Activated CD4-positive, alpha-beta memory T cell treated with anti-CD3 and anti-CD28 coated beads for 36 hours (primary cell): ENCODE measurements at regions not wholly inside any gene's neighbourhood (a gene's known extent, or its start where the extent isn't known, plus 50 kb on each side); places are given as distances from the start of the nearest gene placed in this dataset.

Experiments used
- CTCF ChIA-PET: fragments of 350-600 bp; sonication (Branson Sonifier 250); formaldehyde crosslinking; loops from one replicate; lab custom pipeline; 2021; ENCODE audit warnings: antibody characterized with exemption, inconsistent platforms; lab: Charles Lee
- POLR2A ChIA-PET: fragments of 350-600 bp; sonication (Branson Sonifier 250); formaldehyde crosslinking; loops from one replicate; lab custom pipeline; 2021; ENCODE audit warnings: antibody characterized with exemption; lab: Charles Lee
- DNase-seq: peaks from one replicate; pipeline ENCODE4 v3.0.0-alpha.2; 2020
- H3K27ac Mint-ChIP-seq: one replicate; pipeline ENCODE4 v1.8.0; 2021; ENCODE audit warnings: mixed read lengths
- H3K27me3 Mint-ChIP-seq: one replicate; pipeline ENCODE4 v1.8.0; 2021; ENCODE audit warnings: mixed read lengths
- H3K36me3 Mint-ChIP-seq: one replicate; pipeline ENCODE4 v1.8.0; 2021; ENCODE audit warnings: mixed read lengths
- H3K4me1 Mint-ChIP-seq: one replicate; pipeline ENCODE4 v1.8.0; 2021; ENCODE audit warnings: low read depth, mixed read lengths
- H3K4me3 Mint-ChIP-seq: one replicate; pipeline ENCODE4 v1.8.0; 2021; ENCODE audit warnings: mild to moderate bottlenecking, mixed read lengths
- H3K9me3 Mint-ChIP-seq: one replicate; pipeline ENCODE4 v1.8.0; 2021; ENCODE audit warnings: mixed read lengths
- intact Hi-C: fragments of 100-400 bp; cut with micrococcal nuclease; formaldehyde crosslinking; loops from one replicate; pipeline ENCODE4 v1.15.1; 2023

- H3K4me1 Mint-ChIP-seq = no peaks in the 10 kb centered on the region
- H3K27ac Mint-ChIP-seq = no peak overlapping the region
- ChIA-PET CTCF (interaction anchor here (0.6 kb wide), 1 partner anchor 1690 kb away, joined by 6 read pairs; no protein-coding TSS in a partner anchor), POLR2A (no interaction called here)
- intact Hi-C loops = no loop called here
- H3K4me3 Mint-ChIP-seq = no peak overlapping the region
- DNase-seq = no peak
- no peaks in the 10 kb centered on the region for H3K36me3 Mint-ChIP-seq
- peaks cover 16% of the 10 kb centered on the region for H3K9me3 Mint-ChIP-seq
- H3K27me3 Mint-ChIP-seq = no peaks in the 10 kb centered on the region
These were observed 836.1 kb upstream of the PCDH20 start for GRCh38 chr13:62251734-62252133.

GRCh38 chr13:62250501-62251201 lies 835.0 kb upstream of the PCDH20 start:
- no peak for DNase-seq
- Mint-ChIP-seq H3K36me3 (no peaks in the 10 kb centered on the region), H3K4me1 (no peaks in the 10 kb centered on the region), H3K4me3 (no peak overlapping the region), H3K9me3 (peaks cover 14% of the 10 kb centered on the region), H3K27ac (no peak overlapping the region), H3K27me3 (no peaks in the 10 kb centered on the region)
- ChIA-PET POLR2A (no interaction called here), CTCF (interaction anchor here (0.6 kb wide), 1 partner anchor 1692 kb away, joined by 6 read pairs; no protein-coding TSS in a partner anchor)
- intact Hi-C loops = no loop called here

- H3K9me3 Mint-ChIP-seq = peaks cover 17% of the 10 kb centered on the region
- intact Hi-C loops = no loop called here
- no peak for DNase-seq
- H3K27ac Mint-ChIP-seq = no peak overlapping the region
- ChIA-PET POLR2A (no interaction called here), CTCF (no interaction called here)
- no peaks in the 10 kb centered on the region for H3K4me1 Mint-ChIP-seq
- no peaks in the 10 kb centered on the region for H3K36me3 Mint-ChIP-seq
- no peak overlapping the region for H3K4me3 Mint-ChIP-seq
- no peaks in the 10 kb centered on the region for H3K27me3 Mint-ChIP-seq
These were observed 830.9 kb upstream of the PCDH20 start for GRCh38 chr13:62246581-62246980.

DNA sequence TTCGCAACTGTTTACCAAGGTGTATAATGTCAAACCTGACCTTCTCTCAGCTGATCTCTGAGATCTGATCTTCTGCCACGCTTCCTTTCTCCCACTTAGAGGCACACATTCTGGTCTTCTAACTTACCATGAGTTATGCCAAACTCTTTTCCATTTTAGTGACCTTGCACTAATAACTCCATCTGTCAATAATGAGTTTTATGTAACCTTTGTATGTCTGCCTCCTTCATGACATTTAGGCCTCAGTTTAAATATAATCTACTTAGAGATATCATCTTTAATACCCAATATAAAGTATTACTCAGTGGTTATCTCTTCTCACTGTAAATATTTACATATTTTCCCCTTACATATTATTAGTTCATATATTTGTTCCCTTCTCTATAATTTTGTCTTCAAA lies 827.5 kb upstream of the PCDH20 start:
- Mint-ChIP-seq H3K9me3 (peaks cover 13% of the 10 kb centered on the region), H3K4me3 (no peak overlapping the region), H3K4me1 (no peaks in the 10 kb centered on the region), H3K27me3 (no peaks in the 10 kb centered on the region), H3K36me3 (no peaks in the 10 kb centered on the region), H3K27ac (no peak overlapping the region)
- DNase-seq = no peak
- CTCF ChIA-PET = no interaction called here
- intact Hi-C loops = no loop called here
- POLR2A ChIA-PET = no interaction called here

- no peaks in the 10 kb centered on the region for H3K36me3 Mint-ChIP-seq
- DNase-seq = no peak
- ChIA-PET POLR2A (no interaction called here), CTCF (no interaction called here)
- H3K4me3 Mint-ChIP-seq = no peak overlapping the region
- H3K27me3 Mint-ChIP-seq = no peaks in the 10 kb centered on the region
- no peak overlapping the region for H3K27ac Mint-ChIP-seq
- intact Hi-C loops = no loop called here
- H3K9me3 Mint-ChIP-seq = no peaks in the 10 kb centered on the region
- H3K4me1 Mint-ChIP-seq = no peaks in the 10 kb centered on the region
These were observed 819.3 kb upstream of the PCDH20 start for GRCh38 chr13:62234780-62235440.

GRCh38 chr13:62210951-62211350 lies 795.3 kb upstream of the PCDH20 start:
- ChIA-PET CTCF (no interaction called here), POLR2A (no interaction called here)
- Mint-ChIP-seq H3K4me3 (no peak overlapping the region), H3K4me1 (no peaks in the 10 kb centered on the region), H3K9me3 (peaks cover 14% of the 10 kb centered on the region), H3K27ac (no peak overlapping the region), H3K36me3 (no peaks in the 10 kb centered on the region), H3K27me3 (no peaks in the 10 kb centered on the region)
- no peak for DNase-seq
- intact Hi-C loops = no loop called here

GRCh38 chr13:62209529-62209928 lies 793.9 kb upstream of the PCDH20 start:
- H3K4me1 Mint-ChIP-seq = no peaks in the 10 kb centered on the region
- H3K27ac Mint-ChIP-seq = no peak overlapping the region
- no peak overlapping the region for H3K4me3 Mint-ChIP-seq
- CTCF ChIA-PET = no interaction called here
- peaks cover 25% of the 10 kb centered on the region for H3K9me3 Mint-ChIP-seq
- POLR2A ChIA-PET = no interaction called here
- intact Hi-C loops = no loop called here
- no peaks in the 10 kb centered on the region for H3K27me3 Mint-ChIP-seq
- H3K36me3 Mint-ChIP-seq = no peaks in the 10 kb centered on the region
- no peak for DNase-seq

- Mint-ChIP-seq H3K36me3 (no peaks in the 10 kb centered on the region), H3K27ac (no peak overlapping the region), H3K27me3 (no peaks in the 10 kb centered on the region), H3K4me1 (no peaks in the 10 kb centered on the region), H3K4me3 (no peak overlapping the region), H3K9me3 (peaks cover 19% of the 10 kb centered on the region)
- CTCF ChIA-PET = no interaction called here
- POLR2A ChIA-PET = no interaction called here
- intact Hi-C loops = no loop called here
- DNase-seq = no peak
These were observed 791.7 kb upstream of the PCDH20 start for GRCh38 chr13:62207388-62207787.

- Mint-ChIP-seq H3K27ac (no peak overlapping the region), H3K9me3 (peaks cover 19% of the 10 kb centered on the region), H3K36me3 (no peaks in the 10 kb centered on the region), H3K4me3 (no peak overlapping the region), H3K27me3 (no peaks in the 10 kb centered on the region), H3K4me1 (no peaks in the 10 kb centered on the region)
- POLR2A ChIA-PET = no interaction called here
- no peak for DNase-seq
- CTCF ChIA-PET = no interaction called here
- intact Hi-C loops = no loop called here
These were observed 790.5 kb upstream of the PCDH20 start for GRCh38 chr13:62206165-62206564.

DNA sequence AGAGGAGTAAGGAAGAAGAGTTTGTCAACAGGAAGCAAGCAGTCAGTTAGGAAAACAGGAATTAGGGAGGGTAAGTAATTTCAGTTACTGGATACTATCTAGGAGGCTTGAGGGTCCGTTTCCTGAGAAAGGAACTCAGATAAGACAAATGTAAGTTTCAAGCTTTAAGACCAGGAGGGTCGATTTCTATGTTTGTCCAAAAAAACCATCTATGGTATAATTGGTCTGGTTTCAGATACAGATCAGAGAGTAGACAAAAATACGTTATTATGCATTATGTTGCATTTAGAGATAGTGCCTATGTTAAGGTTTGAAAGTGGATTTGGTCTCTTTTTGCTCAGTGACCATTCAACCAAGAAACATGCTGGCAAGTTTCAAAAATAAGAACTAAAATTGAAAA lies 789.6 kb upstream of the PCDH20 start:
- H3K4me3 Mint-ChIP-seq = no peak overlapping the region
- intact Hi-C loops = no loop called here
- CTCF ChIA-PET = no interaction called here
- H3K9me3 Mint-ChIP-seq = peaks cover 22% of the 10 kb centered on the region
- H3K27ac Mint-ChIP-seq = no peak overlapping the region
- no peak for DNase-seq
- no peaks in the 10 kb centered on the region for H3K27me3 Mint-ChIP-seq
- POLR2A ChIA-PET = no interaction called here
- no peaks in the 10 kb centered on the region for H3K4me1 Mint-ChIP-seq
- H3K36me3 Mint-ChIP-seq = no peaks in the 10 kb centered on the region

GRCh38 chr13:62194371-62194770 lies 778.7 kb upstream of the PCDH20 start:
- Mint-ChIP-seq H3K36me3 (no peaks in the 10 kb centered on the region), H3K27me3 (no peaks in the 10 kb centered on the region), H3K4me1 (no peaks in the 10 kb centered on the region), H3K27ac (no peak overlapping the region), H3K4me3 (no peak overlapping the region), H3K9me3 (peaks cover 9% of the 10 kb centered on the region)
- ChIA-PET POLR2A (no interaction called here), CTCF (no interaction called here)
- intact Hi-C loops = no loop called here
- DNase-seq = no peak

- DNase-seq = no peak
- intact Hi-C loops = no loop called here
- H3K4me1 Mint-ChIP-seq = no peaks in the 10 kb centered on the region
- no peak overlapping the region for H3K4me3 Mint-ChIP-seq
- POLR2A ChIA-PET = no interaction called here
- H3K9me3 Mint-ChIP-seq = peaks cover 9% of the 10 kb centered on the region
- H3K27me3 Mint-ChIP-seq = no peaks in the 10 kb centered on the region
- H3K36me3 Mint-ChIP-seq = no peaks in the 10 kb centered on the region
- CTCF ChIA-PET = no interaction called here
- H3K27ac Mint-ChIP-seq = no peak overlapping the region
These were observed 778.3 kb upstream of the PCDH20 start for GRCh38 chr13:62193919-62194318.
